Epithelial cell of proximal tubule (primary cell): ENCODE measurements at regions not wholly inside any gene's neighbourhood (a gene's known extent, or its start where the extent isn't known, plus 50 kb on each side); places are given as distances from the start of the nearest gene placed in this dataset.

Source experiments
- DNase-seq: peaks from one replicate; pipeline ENCODE4 v3.0.0-alpha.2; 2011; ENCODE audit warnings: low read depth
- H3K4me3 ChIP-seq: 2 replicates; pipeline ENCODE4 v1.5.1; 2011; ENCODE audit warnings: low read depth, mild to moderate bottlenecking, low read length
- TF ChIP-seq, protein P1 (sequence below): conservative IDR thresholded peaks from 2 replicates; pipeline ENCODE4 v1.5.1; 2012; ENCODE audit warnings: low read depth, mild to moderate bottlenecking, low read length

DNA sequence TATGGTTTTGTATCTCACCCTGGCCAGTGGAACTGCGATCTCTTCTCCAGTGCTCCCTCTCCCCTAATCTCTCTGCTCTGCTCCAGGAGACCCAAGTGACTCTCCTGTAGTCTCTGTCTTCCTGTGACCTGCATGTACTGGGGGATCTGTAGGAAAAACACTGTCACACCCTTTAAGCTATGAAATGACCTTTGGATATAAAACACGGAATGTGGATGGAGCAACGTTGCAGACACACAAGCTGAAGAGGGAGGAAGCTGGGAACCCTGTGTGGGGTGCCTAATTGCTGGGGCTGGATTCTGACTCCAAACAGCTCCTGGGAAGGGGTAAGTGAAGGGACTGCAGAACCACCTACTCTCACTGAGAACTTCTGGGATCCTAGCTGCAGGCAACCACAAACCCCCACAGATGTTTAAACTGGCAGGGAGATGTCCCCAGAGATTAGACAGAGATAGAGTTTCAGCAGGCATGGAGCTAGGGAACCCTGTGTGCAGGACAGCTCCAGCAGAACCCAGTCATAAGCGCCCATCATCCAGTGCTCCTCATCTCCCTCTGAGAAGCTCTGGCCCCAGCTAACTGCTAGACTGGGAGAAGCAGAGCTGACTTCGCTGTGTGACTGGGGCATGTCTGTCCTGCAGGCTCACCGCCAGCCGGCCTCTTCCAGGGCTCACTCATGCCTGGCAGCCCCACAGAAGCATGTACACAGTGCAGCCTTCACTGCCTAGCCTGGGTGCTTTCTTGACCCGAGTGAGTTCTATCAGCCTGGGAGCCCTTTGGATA is 482.7 kb upstream of the SETBP1 start:
- no peak overlapping the region for H3K4me3 ChIP-seq
- TF ChIP-seq, protein P1, sequence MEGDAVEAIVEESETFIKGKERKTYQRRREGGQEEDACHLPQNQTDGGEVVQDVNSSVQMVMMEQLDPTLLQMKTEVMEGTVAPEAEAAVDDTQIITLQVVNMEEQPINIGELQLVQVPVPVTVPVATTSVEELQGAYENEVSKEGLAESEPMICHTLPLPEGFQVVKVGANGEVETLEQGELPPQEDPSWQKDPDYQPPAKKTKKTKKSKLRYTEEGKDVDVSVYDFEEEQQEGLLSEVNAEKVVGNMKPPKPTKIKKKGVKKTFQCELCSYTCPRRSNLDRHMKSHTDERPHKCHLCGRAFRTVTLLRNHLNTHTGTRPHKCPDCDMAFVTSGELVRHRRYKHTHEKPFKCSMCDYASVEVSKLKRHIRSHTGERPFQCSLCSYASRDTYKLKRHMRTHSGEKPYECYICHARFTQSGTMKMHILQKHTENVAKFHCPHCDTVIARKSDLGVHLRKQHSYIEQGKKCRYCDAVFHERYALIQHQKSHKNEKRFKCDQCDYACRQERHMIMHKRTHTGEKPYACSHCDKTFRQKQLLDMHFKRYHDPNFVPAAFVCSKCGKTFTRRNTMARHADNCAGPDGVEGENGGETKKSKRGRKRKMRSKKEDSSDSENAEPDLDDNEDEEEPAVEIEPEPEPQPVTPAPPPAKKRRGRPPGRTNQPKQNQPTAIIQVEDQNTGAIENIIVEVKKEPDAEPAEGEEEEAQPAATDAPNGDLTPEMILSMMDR, result no peak
- DNase-seq, result no peak

DNA sequence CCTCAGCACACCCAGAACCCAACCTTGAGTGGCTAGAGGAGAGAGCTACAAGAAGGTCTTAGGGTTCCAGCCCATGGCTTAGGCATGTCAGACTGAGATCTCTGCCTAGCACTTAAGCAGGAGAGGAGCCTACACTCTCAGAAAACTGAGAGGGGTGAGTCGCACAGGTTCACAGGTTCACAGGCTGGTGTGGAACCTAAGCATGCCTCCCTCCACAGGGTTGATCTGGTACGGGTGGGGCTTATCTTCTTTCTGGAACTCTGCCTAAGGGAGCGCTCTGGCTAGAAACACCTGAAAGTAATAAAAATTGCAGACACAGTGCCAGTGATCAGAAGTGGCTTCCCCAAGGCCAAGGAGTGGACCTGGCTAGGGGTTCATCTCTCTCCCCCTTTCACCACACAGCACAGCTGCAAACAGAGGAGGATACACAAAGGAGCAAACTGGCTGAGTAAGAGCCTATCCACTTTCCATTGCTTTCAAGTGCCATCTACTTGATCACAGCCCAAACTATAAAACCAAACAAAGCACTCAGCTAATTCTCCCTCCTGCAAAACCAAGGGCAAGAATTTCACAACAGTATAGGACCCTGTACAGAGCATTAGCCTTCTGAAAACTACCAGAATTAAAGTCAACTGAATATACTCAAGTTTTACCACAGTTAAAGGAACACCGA is 481.9 kb upstream of the SETBP1 start:
- H3K4me3 ChIP-seq, result no peak overlapping the region
- DNase-seq, result no peak
- TF ChIP-seq, protein P1, result no peak

DNA sequence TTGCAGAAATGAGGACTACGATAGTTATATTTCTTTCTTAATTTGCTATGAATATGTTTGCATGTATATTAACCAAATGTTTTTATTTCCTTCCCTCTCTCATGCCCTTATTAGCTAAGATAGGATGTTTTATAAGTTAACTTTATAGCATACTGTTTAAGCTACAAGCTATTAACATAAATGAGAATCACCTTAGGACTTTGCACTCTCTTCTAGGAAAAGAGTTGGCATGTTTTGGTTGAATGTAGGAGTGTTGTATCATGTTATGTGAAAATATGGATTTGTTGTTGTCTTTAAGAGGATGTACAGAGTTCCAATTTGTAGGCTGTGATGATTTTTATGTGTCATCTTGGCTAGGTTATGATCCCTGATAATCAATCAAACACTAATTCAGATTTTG is 467.4 kb upstream of the SETBP1 start:
- no peak overlapping the region for H3K4me3 ChIP-seq
- no peak for DNase-seq
- TF ChIP-seq, protein P1, result no peak

DNA sequence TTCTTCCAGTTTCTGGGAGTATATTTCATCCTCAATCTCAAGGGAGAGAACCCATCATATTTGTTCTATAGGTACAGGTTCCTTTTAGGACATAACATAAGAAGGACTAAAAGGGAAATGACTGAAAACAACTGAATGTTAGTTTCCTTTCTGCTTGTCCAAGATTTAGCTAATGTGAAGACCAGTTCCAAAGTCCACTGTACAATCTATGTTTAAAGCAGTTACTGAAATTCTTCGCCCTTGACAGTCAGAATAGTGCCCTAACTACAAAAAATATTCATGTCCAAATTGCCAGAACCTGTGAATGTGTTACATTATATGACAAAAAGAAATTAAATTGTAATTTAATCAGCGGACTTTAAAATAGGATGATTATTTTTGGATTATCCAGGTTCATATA is 466.3 kb upstream of the SETBP1 start:
- DNase-seq, result no peak
- H3K4me3 ChIP-seq, result no peak overlapping the region
- TF ChIP-seq, protein P1, result no peak

DNA sequence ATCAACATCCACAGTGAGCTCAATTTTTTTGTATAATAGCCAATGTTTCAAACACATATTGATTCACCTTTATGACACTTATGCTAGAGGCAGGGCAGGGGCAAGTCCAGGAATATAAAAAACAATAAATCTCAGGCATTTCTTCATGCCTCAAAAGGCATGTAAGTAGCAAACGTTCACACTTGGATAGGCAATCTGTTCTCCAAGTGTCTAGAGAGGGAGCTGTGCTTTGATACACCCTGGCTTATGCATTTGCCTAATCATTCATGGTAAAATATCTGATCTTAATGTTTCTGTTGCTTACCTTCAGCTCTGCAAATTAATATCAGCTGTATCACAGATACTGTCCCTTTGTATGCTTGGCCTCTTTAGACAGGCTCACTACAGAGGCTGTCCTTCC is 464.5 kb upstream of the SETBP1 start:
- TF ChIP-seq, protein P1, result no peak
- H3K4me3 ChIP-seq, result no peak overlapping the region
- no peak for DNase-seq

DNA sequence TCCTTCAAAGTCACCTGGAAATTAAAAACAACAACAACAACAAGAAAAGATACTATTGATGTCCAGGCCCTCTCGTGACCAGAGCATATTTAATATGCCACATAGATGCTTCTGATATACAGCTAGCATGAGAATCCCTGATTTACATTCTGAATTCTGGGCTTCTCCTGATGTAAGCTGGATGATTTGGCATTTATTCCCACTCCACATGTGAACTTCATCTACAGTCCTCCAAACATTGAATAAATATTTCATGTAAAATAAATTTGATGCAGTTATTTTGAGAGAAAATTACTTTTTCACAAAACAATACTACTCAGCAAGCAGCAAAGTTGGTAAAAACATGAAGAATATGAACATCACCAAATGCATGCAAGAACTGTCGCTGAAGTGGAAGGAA is 453.2 kb upstream of the SETBP1 start:
- TF ChIP-seq, protein P1, result no peak
- DNase-seq, result no peak
- H3K4me3 ChIP-seq, result no peak overlapping the region
